Right cardiac atrium (tissue), 5 donors: ENCODE measurements at regions not wholly inside any gene's neighbourhood (a gene's known extent, or its start where the extent isn't known, plus 50 kb on each side); places are given as distances from the start of the nearest gene placed in this dataset.

Experiments
- ATAC-seq, 2 donors: fragments of 200-7000 bp; cut with Tn5 transposase; one replicate each; pipeline versions ENCODE4 v1.8.0 to v1.9.1; 2020; ENCODE audit warnings: moderate library complexity in 2 of 2, mild to moderate bottlenecking in 1 of 2
- DNase-seq, 3 donors: peaks; one replicate each; pipeline ENCODE4 v3.0.0-alpha.2; 2020
- H3K27ac ChIP-seq: one replicate; pipeline ENCODE4 v1.5.1; 2013; ENCODE audit warnings: mild to moderate bottlenecking, low read length, control low read depth, moderate library complexity
- H3K27me3 ChIP-seq: one replicate; pipeline ENCODE4 v1.6.1; 2013; ENCODE audit not compliant: control insufficient read depth, insufficient read depth
- H3K4me1 ChIP-seq: one replicate; pipeline ENCODE4 v1.6.1; 2013; ENCODE audit warnings: low read length; ENCODE audit not compliant: control insufficient read depth, insufficient read depth
- H3K4me3 ChIP-seq: one replicate; pipeline ENCODE4 v1.5.1; 2013; ENCODE audit warnings: low read length, control low read depth
- H3K9me3 ChIP-seq: one replicate; pipeline ENCODE4 v1.6.1; 2013; ENCODE audit warnings: low read length; ENCODE audit not compliant: control insufficient read depth
- WGBS: extraction: QIAGEN DNeasy Blood & Tissue Kit; methylation state at CpG from one replicate; pipeline ENCODE4 v1.1.7; 2013; 5-methylcytosine and 5-hydroxymethylcytosine counted together
- intact Hi-C, 4 donors: fragments of 100-400 bp; cut with DNase I; formaldehyde crosslinking; loops; one replicate each; pipeline versions ENCODE4 v1.11.0 to v1.14.0; 2022 to 2023
- donor health status: healthy with polysubstance abuse.
- donor health status: DM: no; HTN: yes; CAD: no.
- donor health status: DM: no; HTN: no; CAD: no.
- donor health status: DM: no; HTN: yes; CAD: no; lungs with severe emphysema.
- donor health status: DM: yes; HTN: yes; CAD: no.

GRCh38 chr9:7909537-7909936, 110.0 kb upstream of the DMAC1 start:
- no peak for ATAC-seq
- Histone ChIP-seq H3K4me3 (no peak overlapping the region), H3K9me3 (no peaks in the 10 kb centered on the region), H3K27ac (no peak overlapping the region), H3K4me1 (no peaks in the 10 kb centered on the region), H3K27me3 (no peaks in the 10 kb centered on the region)
- no peak for DNase-seq
- WGBS, result 68% methylated on average over 5 of the region's 5 CpGs
- intact Hi-C loops, result no loop called here

GRCh38 chr9:7907551-7908337, 108.2 kb upstream of the DMAC1 start:
- Histone ChIP-seq H3K4me1 (no peaks in the 10 kb centered on the region), H3K4me3 (no peak overlapping the region), H3K27ac (no peak overlapping the region), H3K9me3 (no peaks in the 10 kb centered on the region), H3K27me3 (no peaks in the 10 kb centered on the region)
- 64% methylated on average over 5 of the region's 5 CpGs for WGBS
- DNase-seq (no peak), ATAC-seq (no peak)
- intact Hi-C loops, result no loop called here

GRCh38 chr9:7906783-7907550, 107.4 kb upstream of the DMAC1 start:
- intact Hi-C loops, result no loop called here
- no peak for DNase-seq
- Histone ChIP-seq H3K4me1 (no peaks in the 10 kb centered on the region), H3K4me3 (no peak overlapping the region), H3K27me3 (no peaks in the 10 kb centered on the region), H3K27ac (no peak overlapping the region), H3K9me3 (no peaks in the 10 kb centered on the region)
- 92% methylated on average over 2 of the region's 2 CpGs for WGBS
- no peak for ATAC-seq

- no peak overlapping the region for H3K27ac ChIP-seq
- ATAC-seq, result no peak
- H3K4me1 ChIP-seq, result no peaks in the 10 kb centered on the region
- no peak overlapping the region for H3K4me3 ChIP-seq
- no peak for DNase-seq
- intact Hi-C loops, result no loop called here
- no peaks in the 10 kb centered on the region for H3K27me3 ChIP-seq
- 55% methylated on average over 4 of the region's 4 CpGs for WGBS
- H3K9me3 ChIP-seq, result no peaks in the 10 kb centered on the region
These were observed 102.0 kb upstream of the DMAC1 start for GRCh38 chr9:7901621-7902020.

DNA sequence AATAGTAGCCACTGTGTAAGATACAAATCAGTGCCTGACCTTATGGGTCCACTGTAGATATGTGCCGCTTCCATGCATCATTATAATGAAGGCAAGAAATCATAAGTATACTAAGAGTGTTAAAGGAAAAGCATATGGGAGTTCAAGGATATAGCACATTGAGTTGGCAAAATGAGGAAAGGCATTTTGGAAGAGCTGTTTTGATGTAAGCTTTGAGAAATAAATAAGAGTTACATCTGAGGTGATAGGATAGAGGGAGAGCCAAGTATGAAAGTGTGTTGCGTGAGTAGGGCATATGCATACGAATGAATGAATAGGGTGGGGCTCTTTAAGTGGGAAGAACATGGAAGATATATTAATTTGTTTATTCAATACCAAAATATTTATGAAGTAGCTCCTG, 101.0 kb upstream of the DMAC1 start:
- DNase-seq (no peak), ATAC-seq (no peak)
- no peaks in the 10 kb centered on the region for H3K27me3 ChIP-seq
- WGBS, result 96% methylated on average over 3 of the region's 3 CpGs
- no peaks in the 10 kb centered on the region for H3K4me1 ChIP-seq
- intact Hi-C loops, result no loop called here
- H3K4me3 ChIP-seq, result no peak overlapping the region
- H3K27ac ChIP-seq, result no peak overlapping the region
- no peaks in the 10 kb centered on the region for H3K9me3 ChIP-seq

DNA sequence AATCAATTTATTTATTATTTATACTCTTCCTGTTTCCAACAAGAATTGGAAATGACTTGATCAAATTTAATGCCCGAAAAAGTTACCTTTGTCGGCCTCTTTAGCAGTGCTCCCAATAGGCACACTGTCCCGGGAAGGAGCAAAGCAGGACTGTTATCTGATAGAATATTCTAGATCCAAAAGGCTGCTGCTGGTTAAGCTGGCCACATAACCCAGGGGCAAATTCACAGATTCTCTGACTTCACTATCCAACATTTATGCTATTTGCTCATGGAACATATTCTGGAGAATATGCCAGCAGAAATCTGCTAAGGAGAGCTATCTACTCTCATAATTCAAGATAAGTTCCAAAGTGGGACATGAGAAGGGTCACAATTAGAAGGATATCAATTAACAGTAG, 100.2 kb upstream of the DMAC1 start:
- ATAC-seq (no peak), DNase-seq (no peak)
- intact Hi-C loops, result no loop called here
- no peak overlapping the region for H3K4me3 ChIP-seq
- H3K4me1 ChIP-seq, result no peaks in the 10 kb centered on the region
- H3K9me3 ChIP-seq, result no peaks in the 10 kb centered on the region
- no peaks in the 10 kb centered on the region for H3K27me3 ChIP-seq
- WGBS, result 56% methylated on average over 3 of the region's 3 CpGs
- H3K27ac ChIP-seq, result no peak overlapping the region

DNA sequence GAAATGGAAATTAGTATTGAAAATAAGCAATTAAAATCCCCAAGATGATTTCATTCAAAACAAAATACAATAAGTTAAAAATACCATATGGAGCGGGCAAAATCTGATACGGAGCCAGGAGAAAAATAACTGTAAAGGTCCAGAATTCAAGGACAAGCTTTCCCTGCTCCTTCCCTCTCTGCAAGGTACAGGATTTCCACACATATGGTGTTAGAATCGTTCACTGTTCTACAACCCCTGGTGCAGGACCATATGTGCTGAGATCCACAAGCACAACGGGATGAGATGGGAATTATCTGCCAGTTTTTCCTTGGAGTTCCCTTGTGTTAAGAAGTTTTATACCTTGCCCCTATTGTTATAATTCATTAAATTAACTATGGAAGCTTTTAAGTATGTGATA, 94.7 kb upstream of the DMAC1 start:
- no peaks in the 10 kb centered on the region for H3K4me1 ChIP-seq
- no peak overlapping the region for H3K4me3 ChIP-seq
- H3K9me3 ChIP-seq, result no peaks in the 10 kb centered on the region
- no peak for DNase-seq
- no peak for ATAC-seq
- no peaks in the 10 kb centered on the region for H3K27me3 ChIP-seq
- WGBS, result 71% methylated on average over 4 of the region's 4 CpGs
- intact Hi-C loops, result no loop called here
- no peak overlapping the region for H3K27ac ChIP-seq

- intact Hi-C loops, result no loop called here
- H3K27ac ChIP-seq, result no peak overlapping the region
- H3K4me1 ChIP-seq, result no peaks in the 10 kb centered on the region
- ATAC-seq, result no peak
- H3K4me3 ChIP-seq, result no peak overlapping the region
- no peaks in the 10 kb centered on the region for H3K27me3 ChIP-seq
- DNase-seq, result no peak
- H3K9me3 ChIP-seq, result no peaks in the 10 kb centered on the region
- WGBS, result 74% methylated on average over 5 of the region's 5 CpGs
These were observed 93.4 kb upstream of the DMAC1 start for GRCh38 chr9:7892975-7893374.

GRCh38 chr9:7879551-7880245, 80.1 kb upstream of the DMAC1 start:
- DNase-seq, result peak in 1 of 3 donors; percentile 30
- Histone ChIP-seq H3K27me3 (no peaks in the 10 kb centered on the region), H3K9me3 (no peaks in the 10 kb centered on the region), H3K27ac (no peak overlapping the region), H3K4me3 (no peak overlapping the region), H3K4me1 (no peaks in the 10 kb centered on the region)
- no peak for ATAC-seq
- intact Hi-C loops, result no loop called here
- 29% methylated on average over 6 of the region's 6 CpGs for WGBS

DNA sequence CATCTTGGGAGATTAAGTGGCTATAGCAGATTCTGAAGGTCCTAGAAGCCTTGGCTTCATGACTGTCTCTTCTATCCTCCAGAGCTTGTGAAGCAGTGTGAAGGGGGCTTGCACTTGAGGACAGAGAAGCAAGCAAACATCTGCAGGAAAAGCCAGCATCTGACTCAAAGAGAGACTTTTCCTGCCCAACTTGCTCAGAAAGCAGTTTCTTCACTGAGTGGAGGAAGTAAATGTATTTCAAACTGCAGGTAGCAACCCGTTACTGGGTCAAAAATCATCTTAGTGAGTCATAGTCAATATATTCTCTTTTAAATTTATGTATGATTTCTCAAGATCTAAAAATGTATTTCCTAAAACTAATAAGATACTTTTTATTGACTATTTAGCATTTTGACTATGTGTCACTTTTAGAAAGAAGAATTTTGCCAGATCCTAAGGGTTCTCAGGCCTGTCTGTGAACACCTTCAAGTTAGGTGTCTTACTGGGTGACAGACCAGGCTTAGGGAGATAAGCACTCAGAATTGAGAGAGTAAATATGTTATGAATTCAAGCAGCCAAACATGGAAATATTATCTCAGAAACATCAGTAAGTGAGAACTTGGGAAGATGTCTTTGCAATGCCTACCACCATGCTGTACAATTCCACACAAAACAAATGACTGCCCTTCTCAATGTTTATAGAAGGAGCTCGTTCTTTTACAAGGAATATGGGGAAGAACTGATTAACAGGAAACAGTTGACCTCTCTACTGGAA, 72.6 kb upstream of the DMAC1 start:
- ATAC-seq, result no peak
- no peaks in the 10 kb centered on the region for H3K27me3 ChIP-seq
- H3K9me3 ChIP-seq, result no peaks in the 10 kb centered on the region
- H3K4me3 ChIP-seq, result no peak overlapping the region
- 58% methylated on average over 2 of the region's 2 CpGs for WGBS
- intact Hi-C loops, result no loop called here
- no peak for DNase-seq
- no peaks in the 10 kb centered on the region for H3K4me1 ChIP-seq
- no peak overlapping the region for H3K27ac ChIP-seq

GRCh38 chr9:7869340-7869739, 69.8 kb upstream of the DMAC1 start:
- 76% methylated on average over 2 of the region's 2 CpGs for WGBS
- ATAC-seq, result no peak
- Histone ChIP-seq H3K4me3 (no peak overlapping the region), H3K27me3 (no peaks in the 10 kb centered on the region), H3K27ac (no peak overlapping the region), H3K9me3 (no peaks in the 10 kb centered on the region), H3K4me1 (no peaks in the 10 kb centered on the region)
- DNase-seq, result no peak
- intact Hi-C loops, result no loop called here
